HTR-8/SVneo (cell line): ENCODE measurements at regions not wholly inside any gene's neighbourhood (a gene's known extent, or its start where the extent isn't known, plus 50 kb on each side); places are given as distances from the start of the nearest gene placed in this dataset.

Experiments used
- DNase-seq: peaks from one replicate; pipeline ENCODE4 v3.0.0; 2011; ENCODE audit warnings: low spot score, mixed read lengths; ENCODE audit not compliant: insufficient read length
- FAIRE-seq: peaks from 2 replicates; lab custom pipeline; 2011; peaks lifted over from hg19 to GRCh38; lab: Jason Lieb, UNC

DNA sequence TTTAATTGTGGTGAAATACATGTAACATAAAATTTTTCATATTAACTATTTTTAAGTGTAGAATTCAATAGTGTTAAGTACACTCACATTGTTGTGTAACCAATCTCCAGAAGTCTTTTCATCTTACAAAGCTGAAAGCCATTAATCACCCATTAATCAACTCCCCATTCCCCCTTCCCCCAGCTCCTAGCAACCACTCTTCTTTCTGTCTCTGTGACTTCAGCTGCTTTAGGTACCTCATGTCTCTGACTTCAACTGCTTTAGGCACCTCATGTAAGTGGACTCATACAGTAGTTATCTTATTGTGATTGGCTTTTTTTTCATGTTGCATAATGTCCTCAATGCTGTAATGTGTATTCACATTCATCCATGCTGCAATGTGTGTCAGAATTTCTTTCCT is 150.8 kb upstream of the NTM start:
- DNase-seq: no peak
- no peak for FAIRE-seq

- no peak for FAIRE-seq
- DNase-seq: no peak
These were observed 147.0 kb upstream of the NTM start for GRCh38 chr11:131223198-131223991.

DNA sequence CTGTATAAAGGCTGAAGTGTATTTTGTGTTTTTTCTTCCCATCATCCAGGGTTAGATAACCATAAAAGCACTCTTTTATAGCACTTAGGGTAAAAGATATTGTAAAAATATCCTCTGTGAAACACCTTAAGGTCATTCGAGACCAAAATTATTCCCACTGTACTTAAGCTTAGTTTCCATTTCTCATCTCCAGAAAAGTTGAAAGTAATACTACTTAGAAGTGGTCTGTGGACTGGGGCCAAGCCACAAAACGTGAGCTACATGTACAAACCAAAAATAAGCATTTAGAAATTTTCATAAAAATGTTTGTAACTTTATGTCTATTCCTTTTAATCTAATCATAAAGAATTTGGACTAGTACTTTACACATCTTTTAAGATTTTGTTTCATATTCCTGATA is 142.0 kb upstream of the NTM start:
- DNase-seq (no peak), FAIRE-seq (no peak)

- no peak for FAIRE-seq
These were observed 141.2 kb upstream of the NTM start for GRCh38 chr11:131229221-131229620.

GRCh38 chr11:131231317-131231940 is 139.0 kb upstream of the NTM start:
- DNase-seq (no peak), FAIRE-seq (no peak)

More at GRCh38 chr11:131229221-131229620, 141.2 kb upstream of the NTM start:
- DNase-seq: no peak

DNA sequence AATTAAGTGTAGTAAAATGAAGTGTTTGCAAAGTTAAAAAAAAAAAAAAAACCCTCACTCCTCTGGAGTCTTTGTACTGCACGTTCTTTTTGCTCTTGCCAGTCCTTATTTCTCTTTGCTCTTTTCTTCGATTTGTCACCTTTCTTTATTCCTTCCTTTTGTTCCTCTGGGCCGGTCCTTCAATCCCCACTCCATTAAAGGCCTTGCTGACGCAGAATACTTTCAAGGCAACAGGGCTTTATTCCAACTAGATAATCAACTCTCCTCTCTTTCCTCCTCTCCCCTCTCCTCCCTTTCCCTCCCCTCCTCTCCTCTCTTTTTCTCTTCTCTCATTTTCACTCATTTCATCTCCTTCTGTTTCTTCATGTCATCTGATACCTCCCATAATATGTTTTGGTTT is 138.2 kb upstream of the NTM start:
- FAIRE-seq: no peak

GRCh38 chr11:131234221-131234620 is 136.2 kb upstream of the NTM start:
- FAIRE-seq (no peak), DNase-seq (no peak)

More for the DNA sequence above, 138.2 kb upstream of the NTM start:
- no peak for DNase-seq

DNA sequence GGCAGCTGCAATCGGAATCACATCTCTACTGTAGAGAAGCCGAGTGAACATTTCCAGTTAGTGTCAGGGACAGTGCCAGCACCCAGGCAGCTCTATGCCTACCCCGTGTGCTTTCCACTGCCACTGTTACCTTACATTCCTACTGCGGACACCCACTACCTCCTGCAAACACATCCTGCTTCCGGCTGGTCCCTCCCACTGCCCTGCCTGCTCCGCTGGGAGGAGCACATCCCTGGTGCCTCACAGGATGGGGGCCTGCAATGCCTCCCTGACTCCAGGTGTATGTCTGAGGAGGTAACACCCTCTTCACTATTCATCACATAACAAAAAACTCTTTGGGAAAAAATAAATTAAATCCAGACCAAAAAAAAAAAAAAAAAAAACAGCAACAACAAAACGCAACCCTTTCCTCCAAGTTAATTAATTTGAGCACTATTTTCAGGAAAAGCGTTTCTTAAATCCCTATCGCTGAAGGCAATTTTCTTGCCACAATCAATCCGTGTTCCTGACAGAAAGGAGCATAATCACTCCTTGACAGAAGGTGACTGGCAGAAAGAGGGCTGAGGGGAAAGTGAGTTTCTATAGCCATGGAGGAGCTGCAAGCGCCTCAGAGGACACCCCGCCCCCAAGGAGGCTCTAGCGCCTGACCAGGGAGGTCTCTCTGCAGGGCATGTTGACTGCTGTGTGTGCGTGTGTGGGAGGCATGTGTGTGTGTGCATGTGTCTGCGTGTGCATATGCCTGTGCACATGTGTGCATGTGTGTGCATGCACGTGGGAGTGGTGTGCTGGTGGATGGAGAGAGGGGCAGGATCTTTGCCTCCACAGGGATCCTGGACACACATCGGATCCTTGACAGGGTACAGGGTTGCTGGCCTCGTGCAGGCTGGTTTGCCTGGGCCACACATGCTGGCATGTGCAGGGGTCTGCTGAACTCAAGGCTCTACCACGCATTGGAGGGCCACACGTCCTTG is 134.8 kb upstream of the NTM start:
- DNase-seq (no peak), FAIRE-seq (no peak)

DNA sequence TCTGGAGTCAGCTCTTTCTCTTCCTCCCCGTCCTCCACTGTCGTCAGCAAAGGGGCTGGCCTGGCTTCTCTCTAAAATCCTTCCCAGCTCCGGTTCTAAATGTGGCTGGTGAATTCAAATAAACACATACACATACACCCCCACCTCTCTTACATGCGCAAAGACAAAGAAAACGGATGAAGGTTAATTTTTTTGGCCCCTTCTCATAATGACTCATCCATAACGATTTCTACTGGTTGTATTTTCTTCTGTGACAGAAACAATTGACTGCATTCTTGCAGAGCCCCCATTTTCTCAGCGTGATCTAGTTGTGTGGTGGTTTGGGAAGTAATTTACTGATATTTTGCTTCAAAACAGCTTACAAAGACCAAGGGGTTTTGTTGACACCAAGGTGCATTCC is 130.0 kb upstream of the NTM start:
- DNase-seq (no peak), FAIRE-seq (no peak)

DNA sequence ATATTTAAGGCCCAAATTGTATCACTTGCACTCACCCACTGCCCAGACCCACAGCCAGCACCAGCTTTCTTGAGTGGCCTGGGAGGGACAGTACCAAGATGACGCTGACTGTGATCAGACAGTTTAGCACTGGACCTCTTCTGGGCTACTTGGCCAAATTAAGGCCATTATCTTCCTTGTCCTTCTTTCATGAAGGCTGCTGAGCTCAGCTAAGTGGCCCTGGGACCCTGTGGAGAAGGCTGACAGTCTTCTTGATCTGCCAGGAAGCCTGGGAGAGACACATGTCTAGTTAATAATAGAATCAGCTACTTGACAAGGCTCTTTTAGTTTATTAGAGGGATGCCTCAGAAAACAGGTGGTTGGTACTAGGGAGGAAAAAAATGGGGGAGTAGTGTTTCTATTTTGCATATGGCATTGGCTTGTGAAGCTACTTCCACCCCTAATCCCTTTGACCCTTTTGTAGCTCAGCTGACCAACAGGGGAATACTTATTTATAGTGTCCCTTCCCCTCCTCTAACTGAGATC is 127.9 kb upstream of the NTM start:
- DNase-seq (no peak), FAIRE-seq (no peak)

GRCh38 chr11:131246156-131246555 is 124.3 kb upstream of the NTM start:
- DNase-seq (no peak), FAIRE-seq (no peak)

- no peak for DNase-seq
- no peak for FAIRE-seq
These were observed 123.8 kb upstream of the NTM start for GRCh38 chr11:131246663-131247062.

DNA sequence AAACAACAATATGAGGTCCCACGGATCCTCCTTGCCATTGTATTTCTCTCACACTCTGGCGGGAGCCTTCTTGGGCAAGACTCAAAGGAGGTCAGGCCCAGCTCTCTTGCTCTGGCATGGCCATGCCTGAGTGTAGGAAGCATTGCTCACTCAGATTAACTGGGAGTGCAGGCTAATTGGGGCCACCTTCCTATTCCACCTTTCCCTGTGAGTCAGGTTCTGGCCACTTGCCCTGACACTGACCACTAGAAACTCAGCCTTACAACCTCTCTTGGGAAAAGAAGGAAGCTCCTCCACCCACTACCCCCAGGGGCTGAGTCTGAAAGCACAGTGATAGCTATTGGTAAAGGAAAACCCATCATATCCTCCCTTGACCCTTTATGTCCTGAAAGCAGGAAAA is 121.8 kb upstream of the NTM start:
- FAIRE-seq: no peak

GRCh38 chr11:131253142-131253655 is 117.2 kb upstream of the NTM start:
- FAIRE-seq (no peak), DNase-seq (no peak)

More for the DNA sequence above, 121.8 kb upstream of the NTM start:
- no peak for DNase-seq

GRCh38 chr11:131253656-131254151 is 116.7 kb upstream of the NTM start:
- FAIRE-seq (no peak), DNase-seq (no peak)

GRCh38 chr11:131254254-131254653 is 116.2 kb upstream of the NTM start:
- FAIRE-seq (no peak), DNase-seq (no peak)

DNA sequence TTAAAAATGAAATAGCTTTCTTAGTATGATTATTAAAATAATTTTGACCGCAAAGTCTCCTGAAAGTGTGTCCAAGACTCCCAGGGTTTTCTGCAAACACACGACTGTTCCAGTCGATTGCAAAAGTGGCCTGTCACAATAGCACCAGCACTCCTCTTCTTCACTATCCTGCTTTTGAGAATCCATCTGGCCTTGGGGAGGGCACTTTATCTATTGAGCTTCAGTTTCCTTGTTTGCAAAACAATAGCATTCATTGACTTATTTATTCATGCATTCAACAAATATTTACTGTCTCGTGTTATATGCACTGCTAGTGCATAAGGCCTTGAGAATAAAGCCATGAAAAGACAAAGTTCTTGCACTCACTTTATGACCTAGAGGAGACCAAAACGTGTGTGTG is 96.2 kb upstream of the NTM start:
- FAIRE-seq (no peak), DNase-seq (no peak)

DNA sequence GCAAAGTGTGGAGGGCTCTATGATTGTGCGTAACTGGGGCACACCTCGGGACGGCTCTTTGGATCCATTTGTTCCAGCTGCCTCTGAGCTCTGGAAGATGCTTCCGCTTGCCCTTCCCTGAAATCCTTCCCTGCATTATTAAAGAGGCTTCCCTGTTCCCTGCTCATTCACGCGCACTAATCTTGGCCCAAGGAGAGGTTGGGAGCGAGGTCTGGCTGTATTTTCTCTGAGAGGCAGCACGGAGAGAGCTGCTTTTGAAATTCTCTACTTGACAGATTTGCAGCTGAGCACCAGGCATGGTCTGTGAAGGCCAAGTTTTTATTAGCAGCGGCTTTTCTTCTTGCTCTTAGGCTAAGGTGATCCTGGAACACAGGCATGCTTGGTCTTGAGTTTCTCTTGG is 94.8 kb upstream of the NTM start:
- no peak for FAIRE-seq
- no peak for DNase-seq

- FAIRE-seq: no peak
These were observed 91.9 kb upstream of the NTM start for GRCh38 chr11:131278472-131278871.

More at GRCh38 chr11:131278472-131278871, 91.9 kb upstream of the NTM start:
- no peak for DNase-seq
